Astrocyte (in vitro differentiated cells and primary cell): ENCODE measurements at regions not wholly inside any gene's neighbourhood (a gene's known extent, or its start where the extent isn't known, plus 50 kb on each side); places are given as distances from the start of the nearest gene placed in this dataset.

ENCODE experiments used
- DNase-seq: peaks from one replicate; pipeline ENCODE4 v3.0.0-alpha.2; 2010; ENCODE audit warnings: low read depth
- FAIRE-seq: peaks from 2 replicates; lab custom pipeline; 2011; peaks lifted over from hg19 to GRCh38; lab: Jason Lieb, UNC
- H2AFZ ChIP-seq: 2 replicates; pipeline ENCODE4 v1.6.0; 2012; ENCODE audit warnings: low read depth, low read length, inconsistent platforms
- H3K27ac ChIP-seq: 2 replicates; pipeline ENCODE4 v1.5.1; 2011; ENCODE audit warnings: low read depth, low read length, inconsistent platforms
- H3K27me3 ChIP-seq: 2 replicates; pipeline ENCODE4 v1.6.0; 2011; ENCODE audit warnings: low read length, inconsistent platforms; ENCODE audit not compliant: insufficient read depth
- H3K36me3 ChIP-seq: 2 replicates; pipeline ENCODE4 v1.5.1; 2011; ENCODE audit warnings: low read length, inconsistent platforms; ENCODE audit not compliant: insufficient read depth
- H3K4me1 ChIP-seq: 2 replicates; pipeline ENCODE4 v1.5.1; 2011; ENCODE audit warnings: low read length, inconsistent platforms; ENCODE audit not compliant: insufficient read depth
- H3K4me2 ChIP-seq: 2 replicates; pipeline ENCODE4 v1.6.0; 2012; ENCODE audit warnings: low read length, inconsistent platforms
- H3K4me3 ChIP-seq: 2 replicates; pipeline ENCODE4 v1.5.1; 2011; ENCODE audit warnings: low read depth, mild to moderate bottlenecking, low read length, inconsistent platforms; ENCODE audit not compliant: insufficient read depth
- H3K79me2 ChIP-seq: 2 replicates; pipeline ENCODE4 v1.6.0; 2012; ENCODE audit warnings: mild to moderate bottlenecking, low read length, inconsistent platforms; ENCODE audit not compliant: insufficient read depth
- H3K9ac ChIP-seq: 2 replicates; pipeline ENCODE4 v1.6.0; 2012; ENCODE audit warnings: mild to moderate bottlenecking, low read length, inconsistent platforms
- H3K9me3 ChIP-seq: 2 replicates; pipeline ENCODE4 v1.5.1; 2012; ENCODE audit warnings: low read depth, mild to moderate bottlenecking, low read length, inconsistent platforms; ENCODE audit not compliant: insufficient read depth
- H4K20me1 ChIP-seq: 2 replicates; pipeline ENCODE4 v1.6.0; 2012; ENCODE audit warnings: low read length, inconsistent platforms; ENCODE audit not compliant: insufficient read depth
- H3K27ac Mint-ChIP-seq: one replicate; pipeline ENCODE4 v1.8.0; 2021; ENCODE audit warnings: mild to moderate bottlenecking, mixed read lengths; ENCODE audit not compliant: unreplicated experiment
- H3K27me3 Mint-ChIP-seq: one replicate; pipeline ENCODE4 v1.8.0; 2021; ENCODE audit warnings: low read depth, mixed read lengths; ENCODE audit not compliant: unreplicated experiment
- H3K36me3 Mint-ChIP-seq: one replicate; pipeline ENCODE4 v1.8.0; 2021; ENCODE audit warnings: low read depth, mixed read lengths; ENCODE audit not compliant: unreplicated experiment
- H3K4me1 Mint-ChIP-seq: one replicate; pipeline ENCODE4 v1.8.0; 2021; ENCODE audit warnings: low read depth, mixed read lengths; ENCODE audit not compliant: unreplicated experiment
- H3K4me3 Mint-ChIP-seq: one replicate; pipeline ENCODE4 v1.8.0; 2021; ENCODE audit warnings: mild to moderate bottlenecking, moderate library complexity, mixed read lengths; ENCODE audit not compliant: unreplicated experiment
- H3K9me3 Mint-ChIP-seq: one replicate; pipeline ENCODE4 v1.8.0; 2021; ENCODE audit warnings: mild to moderate bottlenecking, mixed read lengths; ENCODE audit not compliant: unreplicated experiment
- CTCF ChIP-seq: IDR thresholded peaks from 2 replicates; pipeline ENCODE4 v1.5.1; 2011; ENCODE audit warnings: low read depth, mild to moderate bottlenecking, inconsistent platforms, low read length, moderate library complexity; ENCODE audit not compliant: insufficient read depth
- EZH2 ChIP-seq: IDR thresholded peaks from 2 replicates; pipeline ENCODE4 v1.6.1; 2012; ENCODE audit warnings: mild to moderate bottlenecking, low read length, inconsistent platforms; ENCODE audit not compliant: insufficient read depth

DNA sequence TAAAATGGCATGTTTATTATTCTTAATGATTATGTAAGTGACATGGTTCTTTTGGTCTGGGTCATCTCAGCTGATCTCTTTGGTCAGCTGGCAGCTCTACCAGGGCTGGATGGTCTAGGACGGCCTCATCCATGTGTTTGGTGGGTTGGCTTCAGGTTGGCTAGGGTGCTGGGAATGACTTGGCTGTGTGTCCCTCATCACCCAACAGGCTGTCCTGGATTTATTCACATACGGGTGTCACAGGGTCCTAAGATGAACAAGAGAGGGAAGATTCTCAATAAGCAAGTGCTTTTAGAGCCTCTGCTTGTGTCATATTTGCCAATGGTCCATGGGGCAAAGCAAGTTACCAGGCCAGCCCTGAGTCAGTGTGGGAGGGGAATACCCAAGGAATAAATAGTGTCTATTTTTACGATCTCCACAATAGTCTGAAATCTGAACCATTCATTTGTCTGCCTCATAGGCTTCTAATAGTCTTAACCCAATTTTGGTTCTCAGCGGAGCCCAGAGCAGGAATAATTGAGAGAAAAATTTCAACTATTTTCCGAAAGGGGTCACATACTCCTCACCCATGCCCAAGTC, 157.5 kb downstream of the HS3ST2 start:
- Histone ChIP-seq H3K9me3 (no peaks in the 10 kb centered on the region), H3K4me1 (no peaks in the 10 kb centered on the region), H2AFZ (no peak overlapping the region), H3K4me2 (no peak overlapping the region), H3K27me3 (no peaks in the 10 kb centered on the region), H3K9ac (no peak overlapping the region), H3K36me3 (no peaks in the 10 kb centered on the region), H3K79me2 (no peaks in the 10 kb centered on the region), H3K4me3 (no peak overlapping the region), H3K27ac (no peak overlapping the region), H4K20me1 (no peaks in the 10 kb centered on the region)
- H3K9me3 Mint-ChIP-seq: peaks cover 4% of the 10 kb centered on the region
- H3K4me3 Mint-ChIP-seq: no peak overlapping the region
- no peaks in the 10 kb centered on the region for H3K4me1 Mint-ChIP-seq
- peaks cover 17% of the 10 kb centered on the region for H3K27me3 Mint-ChIP-seq
- TF ChIP-seq EZH2 (no peak), CTCF (no peak)
- DNase-seq: no peak
- FAIRE-seq: no peak
- H3K27ac Mint-ChIP-seq: no peak overlapping the region
- H3K36me3 Mint-ChIP-seq: no peaks in the 10 kb centered on the region

GRCh38 chr16:22970209-22970865, 156.4 kb downstream of the HS3ST2 start:
- Mint-ChIP-seq H3K36me3 (no peaks in the 10 kb centered on the region), H3K9me3 (peaks cover 4% of the 10 kb centered on the region), H3K27ac (no peak overlapping the region), H3K27me3 (peaks cover 19% of the 10 kb centered on the region), H3K4me3 (no peak overlapping the region), H3K4me1 (no peaks in the 10 kb centered on the region)
- TF ChIP-seq CTCF: no peak
- no peak for TF ChIP-seq EZH2
- no peak for FAIRE-seq
- Histone ChIP-seq H3K4me3 (no peak overlapping the region), H3K36me3 (no peaks in the 10 kb centered on the region), H3K4me1 (no peaks in the 10 kb centered on the region), H3K9ac (no peak overlapping the region), H3K4me2 (no peak overlapping the region), H4K20me1 (no peaks in the 10 kb centered on the region), H3K9me3 (no peaks in the 10 kb centered on the region), H2AFZ (no peak overlapping the region), H3K79me2 (no peaks in the 10 kb centered on the region), H3K27ac (no peak overlapping the region), H3K27me3 (no peaks in the 10 kb centered on the region)
- no peak for DNase-seq

DNA sequence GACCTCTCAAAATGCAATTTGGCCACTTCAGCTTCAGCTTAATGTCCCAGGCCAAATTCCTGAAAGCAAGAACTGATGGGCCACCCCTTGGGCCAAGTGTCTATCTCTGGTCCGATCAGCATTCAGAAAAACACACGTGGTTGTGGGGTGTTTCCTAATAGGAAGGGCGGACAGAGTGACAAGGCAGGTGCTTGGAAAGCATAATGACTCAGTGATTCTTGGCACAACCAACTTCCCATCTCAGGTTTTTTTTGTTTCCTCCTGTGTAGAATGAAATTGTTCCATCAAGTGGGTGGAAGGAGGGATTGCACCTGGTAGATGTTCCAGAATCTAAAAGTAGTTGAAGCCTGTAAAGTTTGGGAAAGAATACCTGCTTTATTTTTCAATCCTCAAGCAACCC, 155.6 kb downstream of the HS3ST2 start:
- Histone ChIP-seq H3K4me2 (no peak overlapping the region), H3K4me1 (no peaks in the 10 kb centered on the region), H4K20me1 (no peaks in the 10 kb centered on the region), H3K9ac (no peak overlapping the region), H3K27me3 (no peaks in the 10 kb centered on the region), H3K4me3 (no peak overlapping the region), H3K79me2 (no peaks in the 10 kb centered on the region), H3K9me3 (no peaks in the 10 kb centered on the region), H3K27ac (no peak overlapping the region), H3K36me3 (no peaks in the 10 kb centered on the region), H2AFZ (no peak overlapping the region)
- no peak for TF ChIP-seq CTCF
- no peak for TF ChIP-seq EZH2
- no peak for FAIRE-seq
- Mint-ChIP-seq H3K4me1 (no peaks in the 10 kb centered on the region), H3K36me3 (no peaks in the 10 kb centered on the region), H3K9me3 (peaks cover 6% of the 10 kb centered on the region), H3K27me3 (peaks cover 24% of the 10 kb centered on the region), H3K27ac (no peak overlapping the region), H3K4me3 (no peak overlapping the region)
- no peak for DNase-seq
